H1 (cell line): ENCODE measurements at regions not wholly inside any gene's neighbourhood (a gene's known extent, or its start where the extent isn't known, plus 50 kb on each side); places are given as distances from the start of the nearest gene placed in this dataset.

Experiments used
- CTCF ChIP-seq, 3 experiments: IDR thresholded peaks; 1 replicate in 2 of 3; 2 replicates in 1 of 3; pipeline versions ENCODE4 v1.5.1 to v1.6.1; 2011; ENCODE audit warnings: low read length in 3 of 3, mild to moderate bottlenecking in 3 of 3, inconsistent platforms in 2 of 3, low read depth in 1 of 3, moderate library complexity in 1 of 3; ENCODE audit not compliant: insufficient read depth in 1 of 3; ENCODE audit errors: control extremely low read depth in 1 of 3
- EP300 ChIP-seq, 2 experiments: IDR thresholded peaks; 1 replicate in 1 of 2; 2 replicates in 1 of 2; pipeline ENCODE4 v1.6.1; 2011 to 2012; ENCODE audit warnings: low read depth in 2 of 2, low read length in 2 of 2, mild to moderate bottlenecking in 2 of 2, borderline replicate concordance in 1 of 2, inconsistent platforms in 1 of 2, moderate library complexity in 1 of 2
- EZH2 ChIP-seq: fragments of 200-600 bp; sonication (generic); IDR thresholded peaks from 2 replicates; pipeline ENCODE4 v1.7.1; 2012; ENCODE audit warnings: low read depth, mild to moderate bottlenecking, moderate library complexity, low read length, inconsistent platforms; ENCODE audit not compliant: severe bottlenecking
- HDAC2 ChIP-seq, 2 experiments: fragments of 300-600 bp in 1 of 2; sonication (generic) in 1 of 2; IDR thresholded peaks; 2 replicates each; pipeline ENCODE4 v1.6.1; 2011 to 2012; ENCODE audit warnings: low read depth in 2 of 2, low read length in 2 of 2, mild to moderate bottlenecking in 2 of 2, moderate library complexity in 2 of 2, borderline replicate concordance in 1 of 2, inconsistent platforms in 1 of 2
- JUN ChIP-seq: IDR thresholded peaks from 2 replicates; pipeline ENCODE4 v1.6.1; 2011; ENCODE audit warnings: low read depth, mild to moderate bottlenecking, improper control_type of control experiment, low read length
- POLR2A ChIP-seq, 2 experiments: IDR thresholded peaks; 1 replicate in 1 of 2; 2 replicates in 1 of 2; pipeline ENCODE4 v1.6.1; 2011; ENCODE audit warnings: low read depth in 2 of 2, low read length in 2 of 2, mild to moderate bottlenecking in 2 of 2; ENCODE audit errors: control extremely low read depth in 1 of 2
- RXRA ChIP-seq: IDR thresholded peaks from 2 replicates; pipeline ENCODE4 v1.6.1; 2011; ENCODE audit warnings: low read depth, mild to moderate bottlenecking, low read length, moderate library complexity; ENCODE audit not compliant: insufficient read depth

GRCh38 chr7:152502813-152503790 is 67.3 kb upstream of the KMT2C start:
- TF ChIP-seq HDAC2 (IDR thresholded peaks at IDR 0.05; ENCODE audit: borderline replicate concordance in 1 of 2, low read depth in 2 of 2, low read length in 2 of 2), result no peak
- TF ChIP-seq EZH2, result no peak
- TF ChIP-seq POLR2A (IDR thresholded peaks at IDR 0.05; ENCODE audit: control extremely low read depth in 1 of 2, low read depth in 2 of 2, low read length in 2 of 2), result no peak
- TF ChIP-seq CTCF (IDR thresholded peaks at IDR 0.05; ENCODE audit: control extremely low read depth in 1 of 3, insufficient read depth in 1 of 3, low read depth in 1 of 3, low read length in 3 of 3), result no peak
- no peak for TF ChIP-seq JUN
- TF ChIP-seq RXRA, result no peak
- TF ChIP-seq EP300 (IDR thresholded peaks at IDR 0.05; ENCODE audit: borderline replicate concordance in 1 of 2, low read depth in 2 of 2, low read length in 2 of 2), result no peak
